SU-DHL-6 (cell line): ENCODE measurements at regions not wholly inside any gene's neighbourhood (a gene's known extent, or its start where the extent isn't known, plus 50 kb on each side); places are given as distances from the start of the nearest gene placed in this dataset.

Source experiments
- EZH2phosphoT487 ChIP-seq: fragments of 200-600 bp; sonication (generic), shearing (Covaris generic); conservative IDR thresholded peaks from 2 replicates; pipeline ENCODE4 v1.6.1; 2018; ENCODE audit warnings: mild to moderate bottlenecking, antibody characterized with exemption, low read length, moderate library complexity, mixed read lengths
- TF ChIP-seq, protein P1 (sequence below): fragments of 200-600 bp; sonication (generic); IDR thresholded peaks from one replicate; pipeline ENCODE4 v1.5.1; 2017; ENCODE audit warnings: antibody characterized with exemption, mild to moderate bottlenecking, low read length, moderate library complexity; ENCODE audit not compliant: insufficient read depth, poor library complexity, severe bottlenecking

DNA sequence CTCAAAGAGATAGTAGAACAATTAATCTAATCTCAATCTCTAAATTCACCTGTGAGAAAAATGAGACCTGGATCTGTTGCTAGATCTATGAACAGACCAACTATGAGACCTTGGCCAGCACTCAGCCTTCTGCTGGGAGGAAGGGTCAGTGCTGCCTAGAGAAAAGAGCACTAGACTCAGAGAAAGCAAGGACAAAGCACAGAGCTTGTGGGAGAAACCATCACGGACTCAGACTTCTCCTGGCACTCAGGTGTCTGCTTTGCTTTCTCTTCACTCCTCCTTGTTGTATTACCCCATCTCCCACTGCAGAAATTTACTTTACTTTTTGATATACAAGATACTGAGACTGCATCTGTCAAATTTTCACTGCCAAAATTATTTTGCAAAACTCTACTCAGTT is 890.0 kb upstream of the NUDT12 start:
- TF ChIP-seq, protein P1, sequence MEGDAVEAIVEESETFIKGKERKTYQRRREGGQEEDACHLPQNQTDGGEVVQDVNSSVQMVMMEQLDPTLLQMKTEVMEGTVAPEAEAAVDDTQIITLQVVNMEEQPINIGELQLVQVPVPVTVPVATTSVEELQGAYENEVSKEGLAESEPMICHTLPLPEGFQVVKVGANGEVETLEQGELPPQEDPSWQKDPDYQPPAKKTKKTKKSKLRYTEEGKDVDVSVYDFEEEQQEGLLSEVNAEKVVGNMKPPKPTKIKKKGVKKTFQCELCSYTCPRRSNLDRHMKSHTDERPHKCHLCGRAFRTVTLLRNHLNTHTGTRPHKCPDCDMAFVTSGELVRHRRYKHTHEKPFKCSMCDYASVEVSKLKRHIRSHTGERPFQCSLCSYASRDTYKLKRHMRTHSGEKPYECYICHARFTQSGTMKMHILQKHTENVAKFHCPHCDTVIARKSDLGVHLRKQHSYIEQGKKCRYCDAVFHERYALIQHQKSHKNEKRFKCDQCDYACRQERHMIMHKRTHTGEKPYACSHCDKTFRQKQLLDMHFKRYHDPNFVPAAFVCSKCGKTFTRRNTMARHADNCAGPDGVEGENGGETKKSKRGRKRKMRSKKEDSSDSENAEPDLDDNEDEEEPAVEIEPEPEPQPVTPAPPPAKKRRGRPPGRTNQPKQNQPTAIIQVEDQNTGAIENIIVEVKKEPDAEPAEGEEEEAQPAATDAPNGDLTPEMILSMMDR: no peak
- TF ChIP-seq EZH2phosphoT487: no peak
